A549 (cell line): ENCODE measurements at regions not wholly inside any gene's neighbourhood (a gene's known extent, or its start where the extent isn't known, plus 50 kb on each side); places are given as distances from the start of the nearest gene placed in this dataset.

ENCODE experiments used
- ATAC-seq, 2 experiments: fragments of 200-7000 bp in 1 of 2; fragments of >200 bp in 1 of 2; cut with Nextera tagmentation in 1 of 2; cut with Tn5 transposase in 1 of 2; 3 replicates each; pipeline versions ENCODE4 v1.8.0 to v1.9.1; 2018 to 2020; ENCODE audit warnings: mild to moderate bottlenecking in 1 of 2, moderate library complexity in 1 of 2
- CTCF ChIA-PET: fragments of 300-600 bp; sonication (Branson Sonifier 250); formaldehyde crosslinking; extraction: SDS; loops from one replicate; lab custom pipeline; 2021; ENCODE audit warnings: antibody characterized with exemption, inconsistent platforms; lab: Yijun Ruan, JAX
- POLR2A ChIA-PET: fragments of 350-600 bp; formaldehyde crosslinking; extraction: SDS; loops from one replicate; lab custom pipeline; 2021; ENCODE audit warnings: antibody characterized with exemption, inconsistent platforms; lab: Yijun Ruan, JAX
- DNase-seq, 2 experiments: peaks; one replicate each; pipeline versions ENCODE4 v3.0.0 to v3.0.0-alpha.2; 2011 to 2016; ENCODE audit warnings: low read depth in 1 of 2, low spot score in 1 of 2
- FAIRE-seq: peaks from 2 replicates; lab custom pipeline; 2011; peaks lifted over from hg19 to GRCh38; lab: Jason Lieb, UNC
- H3K27ac ChIP-seq, 2 experiments: fragments of >200 bp; sonication (Bioruptor Twin); formaldehyde crosslinking; 3 replicates each; pipeline ENCODE4 v1.5.1; 2016 to 2017
- H3K4me1 ChIP-seq: fragments of >200 bp; sonication (Bioruptor Twin); formaldehyde crosslinking; 3 replicates; pipeline ENCODE4 v1.6.1; 2016
- H3K4me2 ChIP-seq: fragments of >200 bp; sonication (Bioruptor Twin); formaldehyde crosslinking; 3 replicates; pipeline ENCODE4 v1.6.1; 2016
- H3K4me3 ChIP-seq: fragments of >200 bp; sonication (Bioruptor Twin); formaldehyde crosslinking; 3 replicates; pipeline ENCODE4 v1.5.1; 2016
- H3K9me3 ChIP-seq: fragments of >200 bp; sonication (Bioruptor Twin); formaldehyde crosslinking; 3 replicates; pipeline ENCODE4 v1.6.1; 2016
- ATOH8 ChIP-seq: fragments of 250-450 bp; sonication (Bioruptor Pico); IDR thresholded peaks from 2 replicates; pipeline ENCODE4 v1.5.0; 2020; ENCODE audit warnings: low read depth, mild to moderate bottlenecking, moderate library complexity
- BHLHE40 ChIP-seq: IDR thresholded peaks from 2 replicates; pipeline ENCODE4 v1.6.1; 2012; ENCODE audit warnings: low read depth, low read length, inconsistent platforms
- CHD2 ChIP-seq: fragments of 150-350 bp; IDR thresholded peaks from 2 replicates; pipeline ENCODE4 v1.6.1; 2014; ENCODE audit warnings: low read length; ENCODE audit not compliant: partially characterized antibody
- EHF ChIP-seq: fragments of 250-450 bp; sonication (Bioruptor Pico); IDR thresholded peaks from 2 replicates; pipeline ENCODE4 v1.5.0; 2020; ENCODE audit warnings: mild to moderate bottlenecking
- EHMT2 ChIP-seq: fragments of 200-600 bp; sonication (generic); IDR thresholded peaks from 2 replicates; pipeline ENCODE4 v1.6.1; 2016; ENCODE audit warnings: antibody characterized with exemption, low read depth, mild to moderate bottlenecking, moderate library complexity
- GATA3 ChIP-seq: IDR thresholded peaks from 2 replicates; pipeline ENCODE4 v1.6.1; 2012; ENCODE audit warnings: borderline replicate concordance
- HEYL ChIP-seq: fragments of 250-450 bp; sonication (Bioruptor Pico); IDR thresholded peaks from 2 replicates; pipeline ENCODE4 v1.8.0; 2021; ENCODE audit warnings: mild to moderate bottlenecking, moderate library complexity
- HOXB13 ChIP-seq: fragments of 250-450 bp; sonication (Bioruptor Pico); IDR thresholded peaks from 2 replicates; pipeline ENCODE4 v1.5.0; 2020; ENCODE audit warnings: low read depth, mild to moderate bottlenecking, moderate library complexity
- KDM1A ChIP-seq: fragments of 200-600 bp; sonication (generic); IDR thresholded peaks from 2 replicates; pipeline ENCODE4 v1.6.1; 2016; ENCODE audit warnings: low read depth, mild to moderate bottlenecking
- NR3C1 ChIP-seq: fragments of >200 bp; sonication (Bioruptor Twin); formaldehyde crosslinking; IDR thresholded peaks from 3 replicates; pipeline ENCODE4 v1.6.1; 2017
- SREBF2 ChIP-seq: fragments of 450-650 bp; IDR thresholded peaks from 2 replicates; pipeline ENCODE4 v1.6.1; 2014; ENCODE audit warnings: mild to moderate bottlenecking, moderate library complexity
- USF2 ChIP-seq: fragments of 450-650 bp; IDR thresholded peaks from 2 replicates; pipeline ENCODE4 v1.6.1; 2014; ENCODE audit warnings: antibody characterized with exemption
- ZFP36 ChIP-seq: fragments of 450-650 bp; IDR thresholded peaks from 2 replicates; pipeline ENCODE4 v1.6.1; 2014; ENCODE audit warnings: borderline replicate concordance; ENCODE audit not compliant: partially characterized antibody
- ZSCAN20 ChIP-seq: fragments of 250-450 bp; sonication (Bioruptor Pico); IDR thresholded peaks from 2 replicates; pipeline ENCODE4 v1.8.0; 2022; ENCODE audit warnings: mild to moderate bottlenecking, moderate library complexity
- WGBS: methylation state at CpG from one replicate; pipeline ENCODE4 v1.1.6; 2017; ENCODE audit errors: missing lambda C conversion rate; 5-methylcytosine and 5-hydroxymethylcytosine counted together
- TF ChIP-seq, protein P1 (sequence below): fragments of 150-350 bp; IDR thresholded peaks from 2 replicates; pipeline ENCODE4 v1.6.1; 2014; ENCODE audit warnings: low read depth, mild to moderate bottlenecking, low read length
- TF ChIP-seq, protein P2 (sequence below): fragments of 200-600 bp; sonication (generic); IDR thresholded peaks from 2 replicates; pipeline ENCODE4 v1.6.1; 2016; ENCODE audit warnings: antibody characterized with exemption, mild to moderate bottlenecking, moderate library complexity
- TF ChIP-seq, protein P3 (sequence below): fragments of 250-450 bp; sonication (Bioruptor Pico); IDR thresholded peaks from 2 replicates; pipeline ENCODE4 v1.5.0; 2021; ENCODE audit warnings: mild to moderate bottlenecking, moderate library complexity, borderline replicate concordance

DNA sequence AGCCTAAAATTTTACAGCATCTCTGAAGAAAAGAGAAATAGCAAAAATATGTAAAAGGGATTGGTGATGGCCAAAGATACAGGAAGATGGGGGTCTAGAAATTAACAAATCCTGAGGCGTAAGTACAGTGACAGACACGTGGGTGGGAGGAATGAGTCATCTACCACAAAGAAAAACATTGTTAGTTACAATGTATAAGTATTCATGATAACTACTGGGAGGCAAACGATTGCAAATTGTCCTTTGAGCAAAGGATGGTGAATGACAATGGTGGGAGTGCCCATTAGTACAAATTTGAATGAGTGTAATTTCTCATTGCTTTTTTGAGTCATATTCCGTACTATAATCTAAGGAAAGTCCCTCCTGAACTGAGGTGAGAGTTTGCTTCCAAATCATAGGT, 809.0 kb upstream of the FAM98A start:
- Histone ChIP-seq H3K4me2 (no peak overlapping the region), H3K4me1 (no peaks in the 10 kb centered on the region), H3K4me3 (no peak overlapping the region), H3K27ac (no peak overlapping the region), H3K9me3 (no peaks in the 10 kb centered on the region)
- FAIRE-seq (no peak), ATAC-seq (no peak), DNase-seq (no peak)
- WGBS = 8% methylated on average over 4 of the region's 4 CpGs
- ChIA-PET CTCF (no interaction called here), POLR2A (no interaction called here)
- no peak for TF ChIP-seq KDM1A
- TF ChIP-seq, protein P1, sequence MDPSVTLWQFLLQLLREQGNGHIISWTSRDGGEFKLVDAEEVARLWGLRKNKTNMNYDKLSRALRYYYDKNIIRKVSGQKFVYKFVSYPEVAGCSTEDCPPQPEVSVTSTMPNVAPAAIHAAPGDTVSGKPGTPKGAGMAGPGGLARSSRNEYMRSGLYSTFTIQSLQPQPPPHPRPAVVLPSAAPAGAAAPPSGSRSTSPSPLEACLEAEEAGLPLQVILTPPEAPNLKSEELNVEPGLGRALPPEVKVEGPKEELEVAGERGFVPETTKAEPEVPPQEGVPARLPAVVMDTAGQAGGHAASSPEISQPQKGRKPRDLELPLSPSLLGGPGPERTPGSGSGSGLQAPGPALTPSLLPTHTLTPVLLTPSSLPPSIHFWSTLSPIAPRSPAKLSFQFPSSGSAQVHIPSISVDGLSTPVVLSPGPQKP = no peak
- TF ChIP-seq BHLHE40 = no peak

DNA sequence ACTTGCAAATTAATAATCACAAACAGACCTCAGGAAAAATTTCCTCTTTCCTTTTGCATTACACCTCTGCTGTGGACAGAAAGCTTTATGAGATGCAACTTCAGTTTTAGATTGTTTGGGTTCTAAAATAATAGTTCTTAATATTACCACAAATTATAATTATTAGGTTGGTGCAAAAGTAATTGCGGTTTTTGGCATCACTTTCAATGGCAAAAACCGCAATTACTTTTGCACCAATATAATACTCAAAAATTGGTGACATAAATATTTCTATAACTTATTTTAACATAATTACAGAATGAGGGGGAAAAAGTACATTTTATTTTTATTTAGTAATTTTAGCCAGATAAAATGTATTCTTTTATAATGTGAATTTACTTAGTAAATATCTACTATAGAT, 804.4 kb upstream of the FAM98A start:
- ATAC-seq (no peak), FAIRE-seq (no peak), DNase-seq (no peak)
- TF ChIP-seq, protein P2, sequence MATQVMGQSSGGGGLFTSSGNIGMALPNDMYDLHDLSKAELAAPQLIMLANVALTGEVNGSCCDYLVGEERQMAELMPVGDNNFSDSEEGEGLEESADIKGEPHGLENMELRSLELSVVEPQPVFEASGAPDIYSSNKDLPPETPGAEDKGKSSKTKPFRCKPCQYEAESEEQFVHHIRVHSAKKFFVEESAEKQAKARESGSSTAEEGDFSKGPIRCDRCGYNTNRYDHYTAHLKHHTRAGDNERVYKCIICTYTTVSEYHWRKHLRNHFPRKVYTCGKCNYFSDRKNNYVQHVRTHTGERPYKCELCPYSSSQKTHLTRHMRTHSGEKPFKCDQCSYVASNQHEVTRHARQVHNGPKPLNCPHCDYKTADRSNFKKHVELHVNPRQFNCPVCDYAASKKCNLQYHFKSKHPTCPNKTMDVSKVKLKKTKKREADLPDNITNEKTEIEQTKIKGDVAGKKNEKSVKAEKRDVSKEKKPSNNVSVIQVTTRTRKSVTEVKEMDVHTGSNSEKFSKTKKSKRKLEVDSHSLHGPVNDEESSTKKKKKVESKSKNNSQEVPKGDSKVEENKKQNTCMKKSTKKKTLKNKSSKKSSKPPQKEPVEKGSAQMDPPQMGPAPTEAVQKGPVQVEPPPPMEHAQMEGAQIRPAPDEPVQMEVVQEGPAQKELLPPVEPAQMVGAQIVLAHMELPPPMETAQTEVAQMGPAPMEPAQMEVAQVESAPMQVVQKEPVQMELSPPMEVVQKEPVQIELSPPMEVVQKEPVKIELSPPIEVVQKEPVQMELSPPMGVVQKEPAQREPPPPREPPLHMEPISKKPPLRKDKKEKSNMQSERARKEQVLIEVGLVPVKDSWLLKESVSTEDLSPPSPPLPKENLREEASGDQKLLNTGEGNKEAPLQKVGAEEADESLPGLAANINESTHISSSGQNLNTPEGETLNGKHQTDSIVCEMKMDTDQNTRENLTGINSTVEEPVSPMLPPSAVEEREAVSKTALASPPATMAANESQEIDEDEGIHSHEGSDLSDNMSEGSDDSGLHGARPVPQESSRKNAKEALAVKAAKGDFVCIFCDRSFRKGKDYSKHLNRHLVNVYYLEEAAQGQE = 0 out of 2 replicates have a peak, but pooled peaks have one; percentile 19
- TF ChIP-seq ATOH8 (CRISPR knock-in tag) = no peak
- WGBS = 1% methylated on average over 2 of the region's 2 CpGs
- POLR2A ChIA-PET = no interaction called here
- Histone ChIP-seq H3K4me1 (no peaks in the 10 kb centered on the region), H3K4me3 (no peak overlapping the region), H3K27ac (no peak overlapping the region), H3K9me3 (no peaks in the 10 kb centered on the region), H3K4me2 (no peak overlapping the region)
- CTCF ChIA-PET = no interaction called here

GRCh38 chr2:34402376-34402775, 803.3 kb upstream of the FAM98A start:
- no peaks in the 10 kb centered on the region for H3K4me1 ChIP-seq
- CTCF ChIA-PET = no interaction called here
- TF ChIP-seq EHF (CRISPR knock-in tag) = no peak
- TF ChIP-seq ZSCAN20 = no peak
- TF ChIP-seq EHMT2 = no peak
- no peak for TF ChIP-seq USF2
- TF ChIP-seq HOXB13 = no peak
- TF ChIP-seq CHD2 = no peak
- TF ChIP-seq HEYL (CRISPR knock-in tag) = no peak
- no peak for TF ChIP-seq ZFP36
- TF ChIP-seq ATOH8 (CRISPR knock-in tag) = no peak
- TF ChIP-seq, protein P3, sequence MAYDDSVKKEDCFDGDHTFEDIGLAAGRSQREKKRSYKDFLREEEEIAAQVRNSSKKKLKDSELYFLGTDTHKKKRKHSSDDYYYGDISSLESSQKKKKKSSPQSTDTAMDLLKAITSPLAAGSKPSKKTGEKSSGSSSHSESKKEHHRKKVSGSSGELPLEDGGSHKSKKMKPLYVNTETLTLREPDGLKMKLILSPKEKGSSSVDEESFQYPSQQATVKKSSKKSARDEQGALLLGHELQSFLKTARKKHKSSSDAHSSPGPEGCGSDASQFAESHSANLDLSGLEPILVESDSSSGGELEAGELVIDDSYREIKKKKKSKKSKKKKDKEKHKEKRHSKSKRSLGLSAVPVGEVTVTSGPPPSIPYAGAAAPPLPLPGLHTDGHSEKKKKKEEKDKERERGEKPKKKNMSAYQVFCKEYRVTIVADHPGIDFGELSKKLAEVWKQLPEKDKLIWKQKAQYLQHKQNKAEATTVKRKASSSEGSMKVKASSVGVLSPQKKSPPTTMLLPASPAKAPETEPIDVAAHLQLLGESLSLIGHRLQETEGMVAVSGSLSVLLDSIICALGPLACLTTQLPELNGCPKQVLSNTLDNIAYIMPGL (CRISPR knock-in tag) = no peak
- no peak for TF ChIP-seq SREBF2
- no peak for TF ChIP-seq GATA3
- TF ChIP-seq NR3C1 = no peak
- H3K9me3 ChIP-seq = no peaks in the 10 kb centered on the region
- H3K27ac ChIP-seq = no peak overlapping the region
- 39% methylated on average over 3 of the region's 3 CpGs for WGBS
- DNase-seq = no peak
- H3K4me3 ChIP-seq = no peak overlapping the region
- ATAC-seq = no peak
- POLR2A ChIA-PET = no interaction called here
- no peak for FAIRE-seq
- no peak overlapping the region for H3K4me2 ChIP-seq
